Peyer's patch (tissue), 4 donors: ENCODE measurements at regions not wholly inside any gene's neighbourhood (a gene's known extent, or its start where the extent isn't known, plus 50 kb on each side); places are given as distances from the start of the nearest gene placed in this dataset.

Source experiments
- POLR2A ChIP-seq, 2 donors: fragments of 450-650 bp; IDR thresholded peaks; one replicate each; pipeline ENCODE4 v1.5.1; 2017; ENCODE audit warnings: antibody characterized with exemption in 2 of 2, mild to moderate bottlenecking in 2 of 2, moderate library complexity in 2 of 2
- TF ChIP-seq, protein P1 (sequence below), 6 experiments: fragments of 450-650 bp in 4 of 6; fragments of 200-600 bp in 2 of 6; sonication (generic) in 1 of 6; IDR thresholded peaks; one replicate each; pipeline ENCODE4 v1.5.1; 2017 to 2019; ENCODE audit warnings: antibody characterized with exemption in 6 of 6, mild to moderate bottlenecking in 3 of 6, moderate library complexity in 1 of 6

DNA sequence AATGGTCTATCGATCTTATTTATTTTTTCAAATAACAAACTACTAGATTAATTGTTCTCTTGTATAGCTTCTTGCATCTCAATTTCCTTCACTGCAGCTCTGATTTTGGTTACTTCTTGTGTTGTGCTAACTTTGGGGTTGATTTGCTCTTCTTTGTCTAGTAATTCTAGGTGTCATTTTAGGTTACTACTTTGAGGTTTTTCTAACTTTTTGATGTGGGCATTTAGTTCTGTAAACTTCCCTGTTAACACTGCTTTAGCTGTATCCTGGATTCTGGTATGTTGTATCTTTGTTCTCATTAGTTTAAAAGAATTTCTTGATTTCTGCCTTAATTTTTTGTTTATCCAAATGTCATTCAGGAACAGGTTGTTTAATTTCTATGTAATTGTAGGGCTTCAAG lies 1188.0 kb downstream of the DNAJB9 start:
- TF ChIP-seq POLR2A (IDR thresholded peaks at IDR 0.05): no peak
- TF ChIP-seq, protein P1, sequence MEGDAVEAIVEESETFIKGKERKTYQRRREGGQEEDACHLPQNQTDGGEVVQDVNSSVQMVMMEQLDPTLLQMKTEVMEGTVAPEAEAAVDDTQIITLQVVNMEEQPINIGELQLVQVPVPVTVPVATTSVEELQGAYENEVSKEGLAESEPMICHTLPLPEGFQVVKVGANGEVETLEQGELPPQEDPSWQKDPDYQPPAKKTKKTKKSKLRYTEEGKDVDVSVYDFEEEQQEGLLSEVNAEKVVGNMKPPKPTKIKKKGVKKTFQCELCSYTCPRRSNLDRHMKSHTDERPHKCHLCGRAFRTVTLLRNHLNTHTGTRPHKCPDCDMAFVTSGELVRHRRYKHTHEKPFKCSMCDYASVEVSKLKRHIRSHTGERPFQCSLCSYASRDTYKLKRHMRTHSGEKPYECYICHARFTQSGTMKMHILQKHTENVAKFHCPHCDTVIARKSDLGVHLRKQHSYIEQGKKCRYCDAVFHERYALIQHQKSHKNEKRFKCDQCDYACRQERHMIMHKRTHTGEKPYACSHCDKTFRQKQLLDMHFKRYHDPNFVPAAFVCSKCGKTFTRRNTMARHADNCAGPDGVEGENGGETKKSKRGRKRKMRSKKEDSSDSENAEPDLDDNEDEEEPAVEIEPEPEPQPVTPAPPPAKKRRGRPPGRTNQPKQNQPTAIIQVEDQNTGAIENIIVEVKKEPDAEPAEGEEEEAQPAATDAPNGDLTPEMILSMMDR (IDR thresholded peaks at IDR 0.05): no peak
